Muscle of leg (tissue), 3 donors: ENCODE measurements at regions not wholly inside any gene's neighbourhood (a gene's known extent, or its start where the extent isn't known, plus 50 kb on each side); places are given as distances from the start of the nearest gene placed in this dataset.

Source experiments
- DNase-seq: peaks from one replicate; pipeline ENCODE4 v3.0.0; 2013
- H3K27ac ChIP-seq: one replicate; pipeline ENCODE4 v1.5.1; 2013; ENCODE audit warnings: mild to moderate bottlenecking, low read length, control low read depth
- H3K27me3 ChIP-seq: one replicate; pipeline ENCODE4 v1.6.1; 2013; ENCODE audit warnings: low read length; ENCODE audit not compliant: control insufficient read depth, insufficient read depth
- H3K36me3 ChIP-seq: one replicate; pipeline ENCODE4 v1.6.1; 2013; ENCODE audit warnings: low read length; ENCODE audit not compliant: control insufficient read depth, insufficient read depth
- H3K4me1 ChIP-seq: one replicate; pipeline ENCODE4 v1.6.1; 2013; ENCODE audit warnings: low read length; ENCODE audit not compliant: control insufficient read depth, insufficient read depth
- H3K4me3 ChIP-seq: one replicate; pipeline ENCODE4 v1.5.1; 2013; ENCODE audit warnings: low read length, control low read depth
- H3K9me3 ChIP-seq: replicated peaks from 2 replicates; pipeline ENCODE4 v1.6.1; 2013; ENCODE audit warnings: low read depth, low read length; ENCODE audit not compliant: control insufficient read depth
- WGBS: methylation state at CpG from one replicate; pipeline ENCODE4 v1.1.5; 2013; ENCODE audit warnings: missing lambda C conversion rate; ENCODE audit not compliant: insufficient coverage; 5-methylcytosine and 5-hydroxymethylcytosine counted together

DNA sequence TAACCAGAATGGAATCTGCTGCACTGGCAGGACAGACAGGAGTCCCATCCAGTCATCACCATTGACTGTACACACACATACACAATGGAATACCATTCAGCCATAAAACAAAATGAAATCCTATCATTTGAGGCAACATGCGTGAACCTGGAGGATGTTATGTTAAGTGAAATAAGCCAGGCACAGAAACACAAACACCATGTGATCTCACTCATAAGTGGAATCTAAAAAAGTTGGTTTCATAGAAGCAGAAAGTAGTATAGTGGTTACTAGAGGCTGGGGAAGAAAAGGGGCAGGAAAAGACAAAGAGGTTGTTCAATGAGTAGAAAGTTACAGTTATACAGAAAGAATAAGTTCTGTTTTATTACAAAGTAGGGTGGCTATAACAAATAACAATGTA is 884.0 kb upstream of the ACO1 start:
- no CpG with 5 or more reads among the region's 1 CpG for WGBS
- H3K4me1 ChIP-seq: no peaks in the 10 kb centered on the region
- no peak overlapping the region for H3K4me3 ChIP-seq
- no peak for DNase-seq
- H3K27me3 ChIP-seq: no peaks in the 10 kb centered on the region
- H3K9me3 ChIP-seq: no peaks in the 10 kb centered on the region
- no peaks in the 10 kb centered on the region for H3K36me3 ChIP-seq
- H3K27ac ChIP-seq: no peak overlapping the region

DNA sequence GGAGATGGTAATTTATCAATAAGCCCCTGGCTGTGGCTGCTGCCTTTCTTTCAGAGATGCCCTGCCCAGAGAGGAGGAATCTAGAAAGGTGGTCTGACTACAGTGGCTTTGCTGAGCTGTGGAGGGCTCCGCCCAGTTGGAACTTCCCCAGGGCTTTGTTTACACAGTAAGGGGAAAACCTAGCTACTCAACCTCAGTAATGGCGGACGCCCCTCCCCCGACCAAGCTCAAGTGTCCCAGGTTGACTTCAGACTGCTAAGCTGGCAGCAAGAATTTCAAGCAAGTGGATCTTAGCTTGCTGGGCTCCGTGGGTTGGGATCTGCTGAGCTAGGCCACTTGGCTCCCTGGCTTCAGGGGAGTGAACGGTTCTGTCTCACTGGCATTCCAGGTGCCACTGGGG is 865.4 kb upstream of the ACO1 start:
- Histone ChIP-seq H3K27me3 (no peaks in the 10 kb centered on the region), H3K27ac (no peak overlapping the region), H3K4me3 (no peak overlapping the region), H3K4me1 (no peaks in the 10 kb centered on the region), H3K9me3 (no peaks in the 10 kb centered on the region), H3K36me3 (no peaks in the 10 kb centered on the region)
- no peak for DNase-seq
- 78% methylated on average over 5 of the region's 6 CpGs for WGBS

DNA sequence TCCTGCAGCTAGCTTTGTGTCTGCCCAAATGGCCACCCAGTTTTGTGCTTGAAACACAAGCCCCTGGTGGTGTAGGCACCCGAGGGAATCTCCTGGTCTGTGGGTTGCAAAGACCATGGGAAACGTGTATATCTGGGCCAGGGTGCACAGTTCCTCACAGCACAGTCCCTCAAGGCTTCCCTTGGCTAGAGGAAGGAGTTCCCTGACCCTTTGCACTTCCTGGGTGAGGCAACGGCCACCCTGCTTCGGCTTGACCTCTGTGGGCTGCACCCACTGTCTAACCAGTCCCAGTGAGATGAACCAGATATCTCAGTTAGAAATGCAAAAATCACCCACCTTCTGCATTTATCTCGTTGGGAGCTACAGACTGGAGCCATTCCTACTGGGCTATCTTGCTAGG is 865.0 kb upstream of the ACO1 start:
- H3K9me3 ChIP-seq: no peaks in the 10 kb centered on the region
- 80% methylated on average over 2 of the region's 5 CpGs for WGBS
- no peak overlapping the region for H3K27ac ChIP-seq
- no peaks in the 10 kb centered on the region for H3K36me3 ChIP-seq
- no peaks in the 10 kb centered on the region for H3K27me3 ChIP-seq
- no peak overlapping the region for H3K4me3 ChIP-seq
- no peaks in the 10 kb centered on the region for H3K4me1 ChIP-seq
- DNase-seq: no peak

DNA sequence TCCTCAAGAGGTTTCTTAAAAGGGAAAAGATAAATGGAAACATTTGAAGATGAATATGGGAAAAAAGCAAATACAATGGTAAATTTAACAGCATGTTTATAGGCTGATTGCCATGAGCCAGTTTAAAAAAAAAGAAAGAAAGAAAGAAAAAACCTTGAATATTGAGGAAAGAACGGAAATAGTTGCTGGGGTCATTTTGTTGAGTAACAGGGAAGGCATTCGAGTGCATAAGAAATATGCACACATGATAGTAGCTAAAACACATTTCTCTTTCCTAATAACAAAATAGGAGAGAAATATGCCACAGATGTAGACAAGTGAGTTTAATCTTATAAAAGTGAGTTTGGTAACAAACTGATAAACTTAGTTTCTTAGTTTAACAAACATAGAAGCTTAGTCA is 864.6 kb upstream of the ACO1 start:
- Histone ChIP-seq H3K4me1 (no peaks in the 10 kb centered on the region), H3K27ac (no peak overlapping the region), H3K9me3 (no peaks in the 10 kb centered on the region), H3K36me3 (no peaks in the 10 kb centered on the region), H3K4me3 (no peak overlapping the region), H3K27me3 (no peaks in the 10 kb centered on the region)
- peak; percentile 2 for DNase-seq
- WGBS: no CpG with 5 or more reads among the region's 2 CpGs

DNA sequence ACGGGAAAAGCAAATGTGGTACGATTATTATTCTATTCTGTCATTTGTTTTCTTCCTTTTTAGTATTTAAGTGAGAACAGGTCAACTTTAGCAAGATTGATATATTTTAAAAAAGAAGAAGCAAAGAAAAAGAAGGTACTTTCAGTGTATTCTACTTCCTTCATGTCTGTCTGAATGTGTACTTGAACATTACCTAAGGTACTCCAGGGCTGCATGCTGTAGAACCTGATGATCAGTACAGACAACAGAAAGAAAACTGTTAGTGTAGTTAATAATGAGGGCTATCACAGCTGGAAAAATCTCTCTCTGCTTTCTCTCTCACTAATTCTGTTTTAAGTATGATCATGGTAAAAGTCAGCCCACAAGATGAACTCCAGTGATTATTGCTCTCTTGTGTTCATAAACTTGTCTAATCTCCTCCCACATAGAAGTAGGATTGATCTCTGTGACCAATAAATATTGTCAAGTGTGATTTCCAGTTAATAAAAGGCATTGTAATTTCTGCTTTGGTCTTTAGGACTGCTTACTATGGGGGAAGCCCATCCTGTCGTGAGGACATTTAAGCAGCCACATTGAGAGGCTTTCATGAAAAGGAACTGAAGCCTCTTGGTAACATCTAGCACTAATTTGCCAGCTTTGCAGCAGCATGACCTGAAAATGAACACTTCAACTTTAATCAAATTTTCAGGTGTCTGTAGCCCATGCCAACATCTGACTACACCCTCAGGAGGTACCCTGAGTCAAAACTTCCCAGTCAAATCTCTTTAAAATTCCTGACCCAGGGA is 864.0 kb upstream of the ACO1 start:
- Histone ChIP-seq H3K36me3 (no peaks in the 10 kb centered on the region), H3K27me3 (no peaks in the 10 kb centered on the region), H3K9me3 (no peaks in the 10 kb centered on the region), H3K4me1 (no peaks in the 10 kb centered on the region), H3K4me3 (no peak overlapping the region), H3K27ac (no peak overlapping the region)
- DNase-seq: no peak
- 67% methylated on average over 1 of the region's 3 CpGs for WGBS

DNA sequence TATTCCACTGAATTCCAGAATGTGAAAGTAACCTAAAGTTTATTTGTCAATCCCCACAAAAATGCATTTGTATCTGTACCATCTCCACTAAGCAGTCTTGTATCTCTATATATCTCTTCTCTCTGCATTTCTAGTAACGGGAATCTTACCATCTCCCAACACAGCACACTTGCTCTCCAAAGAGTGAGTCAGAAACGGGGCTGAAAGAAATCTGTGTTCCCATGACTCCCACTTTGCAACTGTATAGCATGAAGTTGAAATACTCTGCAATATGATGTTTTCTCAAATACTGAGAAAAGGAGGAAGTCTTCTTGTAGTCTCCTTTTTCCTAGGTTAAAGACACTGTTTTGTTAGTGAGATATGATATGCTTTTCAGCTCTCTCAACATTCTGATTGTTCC is 848.8 kb upstream of the ACO1 start:
- no peaks in the 10 kb centered on the region for H3K27me3 ChIP-seq
- no peaks in the 10 kb centered on the region for H3K9me3 ChIP-seq
- H3K36me3 ChIP-seq: no peaks in the 10 kb centered on the region
- no CpG with 5 or more reads among the region's 2 CpGs for WGBS
- no peak overlapping the region for H3K4me3 ChIP-seq
- peak overlapping the region; percentile 55 for H3K27ac ChIP-seq
- peak; percentile 74 for DNase-seq
- H3K4me1 ChIP-seq: no peaks in the 10 kb centered on the region

DNA sequence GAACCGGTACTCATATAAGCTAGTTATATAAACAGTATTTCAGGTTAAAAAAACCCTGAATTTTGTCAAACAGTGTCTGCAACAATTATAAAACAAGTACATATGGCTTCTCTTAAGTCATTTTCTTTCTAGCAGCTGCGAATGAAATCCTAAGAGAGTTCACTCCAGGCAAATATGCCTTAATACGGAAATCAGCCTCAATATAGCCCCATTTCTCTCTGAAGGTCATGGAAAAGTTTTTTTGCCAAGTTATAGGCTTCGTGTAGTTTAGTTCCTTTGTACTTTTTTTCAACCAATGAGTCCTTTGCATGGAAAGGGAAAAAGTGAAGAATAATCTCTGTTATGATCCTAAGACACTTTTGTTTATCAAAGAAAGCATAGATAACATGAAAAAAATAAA is 848.0 kb upstream of the ACO1 start:
- H3K27me3 ChIP-seq: no peaks in the 10 kb centered on the region
- WGBS: no CpG with 5 or more reads among the region's 4 CpGs
- H3K4me3 ChIP-seq: no peak overlapping the region
- peak; percentile 95 for DNase-seq
- no peaks in the 10 kb centered on the region for H3K36me3 ChIP-seq
- no peaks in the 10 kb centered on the region for H3K9me3 ChIP-seq
- peak overlapping the region; percentile 59 for H3K27ac ChIP-seq
- H3K4me1 ChIP-seq: peaks cover under 1% of the 10 kb centered on the region

DNA sequence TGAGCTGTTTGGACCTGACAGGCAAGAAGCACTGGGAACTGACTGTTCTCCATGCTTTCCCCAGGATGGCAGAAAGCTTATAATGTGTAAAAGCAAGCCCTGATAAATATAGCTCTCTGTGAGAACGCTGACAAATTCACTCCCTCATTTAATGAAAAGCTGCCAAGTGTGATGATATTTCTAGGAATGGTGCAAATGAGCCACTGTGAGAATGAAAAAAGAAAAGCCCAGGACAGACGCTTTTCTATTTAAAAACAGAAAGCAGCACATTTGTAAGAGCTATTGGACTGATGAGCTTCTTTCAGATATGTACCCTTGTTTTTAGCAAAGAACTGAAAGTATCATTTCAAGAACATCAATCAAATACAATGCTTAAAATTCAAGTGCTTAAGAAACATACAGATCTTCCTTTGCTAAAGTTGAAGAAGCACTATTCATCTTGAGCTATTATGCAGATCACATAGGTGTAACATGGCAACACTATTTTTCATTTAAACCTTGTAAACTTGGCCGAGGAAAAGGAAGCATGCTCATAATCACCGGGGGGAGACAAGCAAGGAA is 842.6 kb upstream of the ACO1 start:
- Histone ChIP-seq H3K27ac (peak overlapping the region; percentile 31), H3K4me3 (no peak overlapping the region), H3K9me3 (no peaks in the 10 kb centered on the region), H3K27me3 (no peaks in the 10 kb centered on the region), H3K36me3 (no peaks in the 10 kb centered on the region), H3K4me1 (peaks cover 2% of the 10 kb centered on the region)
- peak; percentile 81 for DNase-seq
- no CpG with 5 or more reads among the region's 4 CpGs for WGBS

DNA sequence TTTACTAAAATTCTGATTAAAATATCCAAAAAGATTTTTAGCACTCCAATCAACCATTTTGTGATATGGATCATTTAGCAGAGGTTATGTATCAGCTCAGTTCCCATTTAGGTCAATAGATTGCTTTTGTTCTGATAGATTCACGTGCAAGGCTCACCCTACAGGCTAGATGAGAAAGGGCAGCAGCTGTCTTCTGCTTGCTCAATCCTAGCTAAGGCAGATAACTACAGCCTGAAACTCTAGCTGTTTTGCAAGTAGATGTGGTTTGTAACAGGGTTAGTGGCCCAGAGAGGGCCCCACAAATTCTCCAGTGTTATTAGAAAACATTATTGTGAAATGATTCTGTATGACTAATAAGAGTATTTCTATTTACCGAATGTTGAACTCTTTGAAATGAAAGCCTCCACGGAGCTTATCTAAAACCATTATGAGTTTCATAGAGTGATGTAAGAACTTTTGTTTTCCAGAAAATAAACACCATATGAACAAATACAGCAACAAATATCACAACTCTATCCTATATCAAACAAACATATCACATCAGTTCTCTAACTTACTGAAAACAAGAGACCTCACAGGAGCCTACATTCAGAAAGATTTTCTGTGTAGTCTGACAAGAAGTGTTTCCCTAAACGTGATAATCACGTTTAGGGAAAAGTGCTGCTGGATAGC is 841.9 kb upstream of the ACO1 start:
- no peaks in the 10 kb centered on the region for H3K9me3 ChIP-seq
- no peaks in the 10 kb centered on the region for H3K36me3 ChIP-seq
- no peak overlapping the region for H3K4me3 ChIP-seq
- no peaks in the 10 kb centered on the region for H3K27me3 ChIP-seq
- no CpG with 5 or more reads among the region's 5 CpGs for WGBS
- DNase-seq: peak; percentile 57
- H3K27ac ChIP-seq: peak overlapping the region; percentile 31
- H3K4me1 ChIP-seq: peaks cover 2% of the 10 kb centered on the region

DNA sequence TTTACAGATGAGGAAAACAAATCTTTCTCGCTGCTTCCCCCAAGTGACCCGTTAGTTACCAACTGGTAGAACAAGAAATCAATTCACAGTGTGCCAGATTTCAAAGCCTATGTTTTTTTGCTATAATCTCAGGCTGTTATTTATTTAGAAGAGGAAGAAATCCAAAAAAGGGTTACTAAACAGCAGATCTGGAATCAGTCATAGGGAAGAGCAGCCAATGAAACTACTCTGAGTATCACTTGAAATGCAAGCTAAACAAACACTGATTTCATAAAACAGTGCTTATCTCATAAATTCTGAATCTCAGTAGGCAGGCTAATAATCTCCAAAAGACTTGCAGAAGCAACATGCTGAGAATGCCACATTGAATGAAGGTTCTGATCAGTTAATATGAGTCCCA is 829.5 kb upstream of the ACO1 start:
- H3K27ac ChIP-seq: no peak overlapping the region
- H3K4me3 ChIP-seq: no peak overlapping the region
- no peak for DNase-seq
- WGBS: no CpG with 5 or more reads among the region's 2 CpGs
- H3K27me3 ChIP-seq: no peaks in the 10 kb centered on the region
- no peaks in the 10 kb centered on the region for H3K36me3 ChIP-seq
- H3K4me1 ChIP-seq: no peaks in the 10 kb centered on the region
- H3K9me3 ChIP-seq: no peaks in the 10 kb centered on the region
